Activated T-helper 1 cell treated with anti-CD3 and anti-CD28 coated beads, Interleukin-12 subunit alpha, Interleukin-12 subunit beta, Interleukin-2, Interleukin-4 antibody, amounts not matched to agents 30 ng/mL and 10 ng/mL and 1 ng/mL, durations not matched to agents 14 hours and 24 hours and 36 hours (primary cell): ENCODE measurements at regions not wholly inside any gene's neighbourhood (a gene's known extent, or its start where the extent isn't known, plus 50 kb on each side); places are given as distances from the start of the nearest gene placed in this dataset.

Experiments
- DNase-seq: peaks from one replicate; pipeline ENCODE4 v3.0.0; 2021; ENCODE audit warnings: low spot score
- H3K27ac Mint-ChIP-seq: one replicate; pipeline ENCODE4 v1.8.0; 2021; ENCODE audit warnings: mild to moderate bottlenecking, mixed read lengths
- H3K27me3 Mint-ChIP-seq: one replicate; pipeline ENCODE4 v1.8.0; 2022; ENCODE audit warnings: mild to moderate bottlenecking, moderate library complexity, mixed read lengths; ENCODE audit not compliant: insufficient read depth
- H3K36me3 Mint-ChIP-seq: one replicate; pipeline ENCODE4 v1.8.0; 2021; ENCODE audit warnings: low read depth, mixed read lengths
- H3K4me1 Mint-ChIP-seq: one replicate; pipeline ENCODE4 v1.8.0; 2021; ENCODE audit warnings: low read depth, mixed read lengths
- H3K4me3 Mint-ChIP-seq: one replicate; pipeline ENCODE4 v1.8.0; 2021; ENCODE audit warnings: mild to moderate bottlenecking, moderate library complexity, mixed read lengths
- H3K9me3 Mint-ChIP-seq: one replicate; pipeline ENCODE4 v1.8.0; 2021; ENCODE audit warnings: mixed read lengths
- intact Hi-C: fragments of 100-400 bp; cut with micrococcal nuclease; formaldehyde crosslinking; loops from one replicate; pipeline ENCODE4 v1.15.1; 2024

DNA sequence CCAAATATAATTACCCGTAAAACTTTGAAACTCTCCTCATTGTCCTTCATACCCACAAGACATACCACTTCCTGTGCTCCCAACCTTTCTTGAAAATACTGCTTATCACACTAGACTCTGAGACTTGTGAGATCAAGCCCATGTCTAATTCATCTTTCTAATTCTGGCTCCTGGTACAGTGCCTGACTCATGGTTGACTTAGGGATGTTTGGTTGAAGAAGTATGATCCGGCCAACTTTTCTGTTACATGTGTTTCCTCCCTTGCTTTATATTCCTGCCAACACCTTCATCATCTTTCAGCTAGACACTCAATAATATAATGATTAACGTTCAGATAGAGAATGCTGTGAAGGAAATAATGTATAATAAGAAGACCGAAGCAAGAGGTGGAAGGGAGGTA is 58.2 kb downstream of the MEX3B start:
- Mint-ChIP-seq H3K27ac (no peak overlapping the region), H3K36me3 (no peaks in the 10 kb centered on the region), H3K27me3 (no peaks in the 10 kb centered on the region), H3K9me3 (peaks cover 5% of the 10 kb centered on the region), H3K4me3 (no peak overlapping the region), H3K4me1 (no peaks in the 10 kb centered on the region)
- DNase-seq = no peak
- intact Hi-C loops = no loop called here

GRCh38 chr15:81983497-81983896 is 62.3 kb downstream of the MEX3B start:
- intact Hi-C loops = no loop called here
- Mint-ChIP-seq H3K36me3 (no peaks in the 10 kb centered on the region), H3K4me3 (no peak overlapping the region), H3K9me3 (no peaks in the 10 kb centered on the region), H3K27ac (no peak overlapping the region), H3K4me1 (no peaks in the 10 kb centered on the region), H3K27me3 (no peaks in the 10 kb centered on the region)
- DNase-seq = no peak

GRCh38 chr15:81982808-81983207 is 63.0 kb downstream of the MEX3B start:
- Mint-ChIP-seq H3K4me1 (no peaks in the 10 kb centered on the region), H3K27ac (no peak overlapping the region), H3K36me3 (no peaks in the 10 kb centered on the region), H3K9me3 (peaks cover 3% of the 10 kb centered on the region), H3K4me3 (no peak overlapping the region), H3K27me3 (no peaks in the 10 kb centered on the region)
- intact Hi-C loops = no loop called here
- DNase-seq = no peak

DNA sequence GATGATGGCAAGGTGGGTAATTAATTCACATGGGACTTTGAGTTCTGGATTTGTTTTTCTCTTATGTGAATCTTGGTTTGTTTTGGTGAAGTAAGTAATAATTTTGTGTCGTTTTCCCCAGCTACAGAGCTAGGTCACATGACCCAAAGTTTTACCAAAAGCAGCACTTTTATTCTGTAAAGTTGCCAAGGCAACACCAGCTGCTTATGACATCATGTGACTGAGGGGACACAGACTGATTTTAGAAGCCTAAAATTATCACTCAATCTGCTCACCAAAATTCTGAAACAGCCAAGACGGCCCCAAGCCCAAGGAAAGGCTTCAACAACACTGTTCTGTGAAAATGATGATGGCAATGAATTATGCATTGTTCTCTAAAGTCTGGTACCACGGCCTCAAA is 63.9 kb downstream of the MEX3B start:
- intact Hi-C loops = no loop called here
- H3K9me3 Mint-ChIP-seq = peaks cover 3% of the 10 kb centered on the region
- H3K36me3 Mint-ChIP-seq = no peaks in the 10 kb centered on the region
- H3K27me3 Mint-ChIP-seq = no peaks in the 10 kb centered on the region
- no peak overlapping the region for H3K4me3 Mint-ChIP-seq
- no peaks in the 10 kb centered on the region for H3K4me1 Mint-ChIP-seq
- DNase-seq = no peak
- H3K27ac Mint-ChIP-seq = no peak overlapping the region

DNA sequence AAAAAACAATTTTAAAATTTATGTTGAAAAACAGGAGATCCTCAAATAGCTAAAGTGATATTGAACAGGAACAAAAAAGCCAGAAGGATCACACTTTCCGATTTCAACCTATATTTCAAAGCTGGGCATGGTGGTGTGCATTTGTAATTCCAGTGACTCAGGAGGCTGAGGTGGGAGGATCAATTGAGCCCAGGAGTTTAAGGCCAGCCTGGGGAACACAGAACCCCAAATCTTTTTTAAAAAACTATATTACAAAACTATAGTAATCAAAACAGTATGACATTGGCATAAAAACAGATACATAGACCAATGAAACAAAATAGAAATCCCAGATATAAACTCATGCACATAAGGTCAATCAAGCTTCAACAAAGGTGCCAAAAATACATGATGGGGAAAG is 68.4 kb downstream of the MEX3B start:
- no peak overlapping the region for H3K4me3 Mint-ChIP-seq
- DNase-seq = no peak
- H3K27me3 Mint-ChIP-seq = no peaks in the 10 kb centered on the region
- H3K36me3 Mint-ChIP-seq = no peaks in the 10 kb centered on the region
- H3K9me3 Mint-ChIP-seq = peaks cover 9% of the 10 kb centered on the region
- no peaks in the 10 kb centered on the region for H3K4me1 Mint-ChIP-seq
- intact Hi-C loops = no loop called here
- H3K27ac Mint-ChIP-seq = no peak overlapping the region

DNA sequence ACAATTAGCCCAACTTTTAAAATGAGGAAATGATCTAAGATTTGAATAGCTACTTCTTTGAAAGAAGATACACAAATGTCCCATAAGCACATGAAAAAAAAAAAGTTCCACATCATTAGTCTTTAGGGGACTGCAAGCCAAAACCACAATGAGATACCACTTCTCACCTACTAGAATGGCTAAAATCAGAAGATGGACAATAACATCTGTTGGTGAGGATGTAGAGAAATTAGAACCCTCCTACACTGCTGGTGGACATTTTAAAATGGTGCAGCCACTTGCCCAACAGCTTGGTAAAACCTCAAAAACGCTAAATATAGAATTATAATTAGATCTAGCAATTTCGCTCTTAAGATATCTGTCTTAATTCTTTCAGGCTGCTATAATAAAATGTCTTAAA is 77.1 kb downstream of the MEX3B start:
- Mint-ChIP-seq H3K9me3 (peaks cover 6% of the 10 kb centered on the region), H3K4me1 (no peaks in the 10 kb centered on the region), H3K4me3 (no peak overlapping the region), H3K27ac (no peak overlapping the region), H3K27me3 (no peaks in the 10 kb centered on the region), H3K36me3 (no peaks in the 10 kb centered on the region)
- DNase-seq = no peak
- intact Hi-C loops = no loop called here

DNA sequence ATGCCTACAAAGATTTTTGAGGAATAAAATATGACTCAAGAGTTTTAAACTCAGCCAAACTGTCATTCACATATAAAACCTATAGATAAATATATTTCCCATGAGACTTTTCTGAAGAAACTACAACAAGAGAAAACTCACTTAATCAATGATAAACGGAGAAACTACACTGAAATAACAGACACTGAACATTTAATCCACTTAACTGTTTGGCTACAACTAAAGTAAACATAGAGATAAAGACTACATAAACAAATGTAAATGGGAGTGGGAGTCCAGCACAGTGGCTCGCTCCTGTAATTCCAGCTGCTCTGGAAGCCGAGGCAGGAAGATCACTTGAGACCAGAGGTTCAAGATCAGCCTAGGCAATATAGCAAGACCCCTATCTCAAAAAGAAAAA is 79.2 kb downstream of the MEX3B start:
- no peak for DNase-seq
- H3K27ac Mint-ChIP-seq = no peak overlapping the region

GRCh38 chr15:81962482-81962881 is 83.3 kb downstream of the MEX3B start:
- DNase-seq = no peak
- Mint-ChIP-seq H3K4me1 (no peaks in the 10 kb centered on the region), H3K27me3 (no peaks in the 10 kb centered on the region), H3K27ac (no peak overlapping the region), H3K36me3 (no peaks in the 10 kb centered on the region), H3K9me3 (no peaks in the 10 kb centered on the region), H3K4me3 (no peak overlapping the region)
- intact Hi-C loops = no loop called here

More for the DNA sequence above, 79.2 kb downstream of the MEX3B start:
- H3K9me3 Mint-ChIP-seq = no peaks in the 10 kb centered on the region
- H3K27me3 Mint-ChIP-seq = no peaks in the 10 kb centered on the region
- intact Hi-C loops = no loop called here
- H3K4me1 Mint-ChIP-seq = no peaks in the 10 kb centered on the region
- H3K4me3 Mint-ChIP-seq = no peak overlapping the region
- no peaks in the 10 kb centered on the region for H3K36me3 Mint-ChIP-seq

GRCh38 chr15:81959196-81959595 is 86.6 kb downstream of the MEX3B start:
- Mint-ChIP-seq H3K27me3 (no peaks in the 10 kb centered on the region), H3K4me1 (no peaks in the 10 kb centered on the region), H3K9me3 (no peaks in the 10 kb centered on the region), H3K27ac (no peak overlapping the region), H3K4me3 (no peak overlapping the region), H3K36me3 (no peaks in the 10 kb centered on the region)
- intact Hi-C loops = no loop called here
- DNase-seq = no peak

DNA sequence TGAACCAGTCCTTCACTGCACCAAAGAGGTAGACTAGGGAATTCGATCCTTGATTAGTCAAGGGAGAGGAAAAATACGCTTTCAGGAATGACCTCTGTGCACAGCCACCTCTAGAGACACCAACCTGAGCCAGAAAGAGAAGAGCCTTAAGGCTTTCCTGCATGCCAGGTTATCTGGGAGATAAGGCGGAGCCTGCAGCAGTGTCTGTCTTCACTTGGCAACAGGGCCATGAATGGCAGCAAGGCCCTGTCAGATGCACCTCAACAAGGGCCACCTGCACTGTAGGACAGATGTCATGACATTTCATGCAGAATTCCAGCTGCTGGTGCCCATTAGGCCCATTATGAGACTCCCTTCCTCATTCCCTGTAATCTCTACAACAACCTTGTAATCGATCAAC is 88.1 kb downstream of the MEX3B start:
- H3K4me3 Mint-ChIP-seq = no peak overlapping the region
- no peaks in the 10 kb centered on the region for H3K27me3 Mint-ChIP-seq
- DNase-seq = no peak
- H3K9me3 Mint-ChIP-seq = no peaks in the 10 kb centered on the region
- no peaks in the 10 kb centered on the region for H3K36me3 Mint-ChIP-seq
- H3K27ac Mint-ChIP-seq = no peak overlapping the region
- intact Hi-C loops = no loop called here
- no peaks in the 10 kb centered on the region for H3K4me1 Mint-ChIP-seq

DNA sequence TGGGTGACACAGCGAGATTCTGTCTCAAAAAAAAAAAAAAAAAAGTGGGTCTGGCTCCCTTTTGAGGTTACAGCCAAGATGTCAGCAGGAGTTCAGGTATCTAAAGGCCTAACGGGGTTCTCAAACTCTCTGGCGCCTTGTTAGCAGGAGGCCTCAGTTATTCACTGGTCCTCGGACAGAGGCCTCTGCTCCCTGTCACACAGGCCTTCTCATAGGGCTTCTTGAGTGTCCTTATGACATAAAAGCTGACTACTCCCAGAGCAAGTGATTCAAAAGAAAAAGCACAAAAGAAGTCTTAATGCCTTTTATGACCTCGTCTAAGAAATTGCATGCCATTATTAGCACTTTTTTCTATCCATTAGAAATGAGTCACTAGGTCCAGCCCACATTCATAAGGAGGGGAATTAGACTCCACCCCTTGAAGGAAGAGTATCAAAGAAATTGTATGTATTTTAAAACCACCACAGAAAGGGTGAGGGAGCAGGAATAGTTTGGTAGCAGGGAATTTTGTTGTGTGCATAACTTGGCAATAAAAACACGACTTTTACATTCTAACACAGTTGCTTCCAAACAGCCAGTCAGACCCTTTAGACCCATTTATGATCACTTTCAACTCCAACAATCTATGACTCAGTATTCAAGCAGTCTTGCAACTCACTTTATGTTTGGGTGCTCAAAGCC is 90.3 kb downstream of the MEX3B start:
- no peaks in the 10 kb centered on the region for H3K36me3 Mint-ChIP-seq
- H3K27me3 Mint-ChIP-seq = no peaks in the 10 kb centered on the region
- no peaks in the 10 kb centered on the region for H3K9me3 Mint-ChIP-seq
- no peak overlapping the region for H3K4me3 Mint-ChIP-seq
- intact Hi-C loops = no loop called here
- H3K4me1 Mint-ChIP-seq = no peaks in the 10 kb centered on the region
- no peak overlapping the region for H3K27ac Mint-ChIP-seq
- DNase-seq = no peak

DNA sequence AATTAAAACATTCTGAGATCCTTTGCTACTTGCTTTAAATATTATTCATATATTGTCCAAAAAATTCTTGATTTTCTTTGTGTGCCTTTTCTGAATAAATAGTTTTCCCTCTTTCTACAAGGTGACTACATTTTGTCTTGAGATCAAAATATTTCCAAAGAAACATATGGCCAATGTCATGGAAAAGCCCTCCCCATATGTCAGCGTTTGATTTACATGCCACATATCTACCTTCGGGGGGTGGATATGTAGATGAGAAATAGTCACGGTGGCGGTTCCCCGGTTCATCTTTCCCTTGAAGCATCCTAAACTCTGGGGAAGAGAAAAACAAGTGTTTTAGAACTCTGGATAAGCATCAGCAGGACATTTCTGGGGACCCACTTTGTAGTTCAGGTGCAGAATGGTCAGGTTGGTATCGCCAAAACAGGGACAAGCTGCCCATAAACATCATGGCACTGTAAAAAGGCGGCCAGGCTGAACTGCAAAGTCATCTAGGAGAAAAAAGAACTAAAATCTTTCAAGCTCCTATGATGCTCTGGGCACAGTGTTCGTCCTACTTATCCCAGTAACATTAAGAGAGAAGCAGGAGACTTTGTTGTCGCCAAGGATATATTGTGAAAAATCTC is 91.5 kb downstream of the MEX3B start:
- H3K4me1 Mint-ChIP-seq = no peaks in the 10 kb centered on the region
- intact Hi-C loops = no loop called here
- H3K36me3 Mint-ChIP-seq = no peaks in the 10 kb centered on the region
- DNase-seq = no peak
- no peaks in the 10 kb centered on the region for H3K27me3 Mint-ChIP-seq
- H3K27ac Mint-ChIP-seq = no peak overlapping the region
- H3K4me3 Mint-ChIP-seq = no peak overlapping the region
- no peaks in the 10 kb centered on the region for H3K9me3 Mint-ChIP-seq

DNA sequence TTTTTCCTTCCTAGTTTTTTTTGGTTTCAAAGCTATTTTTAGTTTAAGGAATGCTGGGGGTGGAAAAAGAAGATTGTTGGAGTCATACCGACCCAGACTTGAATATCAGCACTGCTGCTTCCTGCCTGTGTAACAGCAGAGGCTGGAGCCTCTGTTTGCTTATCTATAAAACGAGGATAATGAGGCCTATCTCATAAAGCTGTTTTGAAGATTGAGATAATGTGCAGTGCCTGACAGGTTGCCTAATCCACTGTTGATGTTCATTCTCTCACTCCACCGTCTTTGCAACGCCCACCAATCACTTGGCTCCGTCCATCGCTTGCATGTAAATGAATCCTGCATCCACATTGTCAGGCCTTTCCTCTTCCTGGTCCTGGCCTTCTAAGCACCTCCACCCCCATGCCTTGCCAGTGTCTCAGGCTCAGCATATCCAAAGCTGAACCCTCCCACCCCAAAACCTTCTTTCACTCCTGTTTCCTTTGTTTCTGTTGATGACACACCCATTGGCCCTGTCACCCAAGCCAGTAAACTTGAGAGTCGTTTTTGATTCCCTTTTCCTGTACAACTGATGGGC is 94.9 kb downstream of the MEX3B start:
- intact Hi-C loops = no loop called here
- no peak for DNase-seq
- Mint-ChIP-seq H3K27me3 (no peaks in the 10 kb centered on the region), H3K4me1 (no peaks in the 10 kb centered on the region), H3K9me3 (no peaks in the 10 kb centered on the region), H3K36me3 (no peaks in the 10 kb centered on the region), H3K27ac (no peak overlapping the region), H3K4me3 (no peak overlapping the region)
